GM21786 (cell line): ENCODE measurements at regions not wholly inside any gene's neighbourhood (a gene's known extent, or its start where the extent isn't known, plus 50 kb on each side); places are given as distances from the start of the nearest gene placed in this dataset.
"Not testable (repeated sequence)": the region's sequence is repeated elsewhere in the genome, so short reads cannot be mapped to it uniquely, and the experiment has no call there.

Source experiments
- ATAC-seq: cut with Tn5 transposase; IDR thresholded peaks from one replicate; pipeline ENCODE4 v1.9.1; 2021; ENCODE audit not compliant: unreplicated experiment

DNA sequence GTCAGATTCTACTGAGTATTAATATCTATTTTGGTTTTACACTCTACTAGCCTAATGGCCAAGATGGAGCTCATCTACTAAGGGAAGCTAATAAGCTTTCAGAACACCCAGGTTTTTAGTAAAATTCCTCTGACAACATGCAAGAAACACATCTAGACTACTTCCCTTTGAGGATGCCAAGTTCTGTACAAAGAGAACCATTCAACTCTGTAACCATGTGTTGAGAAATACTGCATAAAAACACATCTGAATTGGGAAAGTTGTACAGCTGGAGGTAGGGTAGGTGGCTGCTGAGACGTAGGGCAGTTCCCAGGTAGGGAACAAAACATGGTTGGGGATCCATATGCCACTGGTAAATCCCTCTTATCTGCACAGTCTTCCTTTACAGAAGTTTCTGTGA lies 66.2 kb downstream of the SC5D start:
- ATAC-seq, result no peak

DNA sequence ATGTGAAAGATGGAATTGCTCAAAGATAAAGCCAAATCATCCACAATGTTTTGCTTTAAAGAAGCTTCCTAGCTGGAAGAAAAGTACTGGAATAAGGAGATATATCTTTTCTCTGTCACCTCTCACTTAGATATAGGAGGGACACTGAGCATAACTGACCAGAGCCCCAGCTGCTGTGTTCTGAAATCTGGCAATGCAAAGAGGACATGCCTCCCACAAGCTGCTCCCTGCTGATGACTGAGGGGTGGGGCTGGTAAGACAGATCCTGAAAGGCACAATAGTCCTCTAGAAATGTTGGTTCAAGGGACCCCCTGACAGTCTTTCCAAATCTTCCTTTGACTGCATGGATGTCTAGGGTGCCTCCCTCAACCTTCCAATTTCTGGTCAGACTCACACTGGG lies 67.0 kb downstream of the SC5D start:
- no peak for ATAC-seq

DNA sequence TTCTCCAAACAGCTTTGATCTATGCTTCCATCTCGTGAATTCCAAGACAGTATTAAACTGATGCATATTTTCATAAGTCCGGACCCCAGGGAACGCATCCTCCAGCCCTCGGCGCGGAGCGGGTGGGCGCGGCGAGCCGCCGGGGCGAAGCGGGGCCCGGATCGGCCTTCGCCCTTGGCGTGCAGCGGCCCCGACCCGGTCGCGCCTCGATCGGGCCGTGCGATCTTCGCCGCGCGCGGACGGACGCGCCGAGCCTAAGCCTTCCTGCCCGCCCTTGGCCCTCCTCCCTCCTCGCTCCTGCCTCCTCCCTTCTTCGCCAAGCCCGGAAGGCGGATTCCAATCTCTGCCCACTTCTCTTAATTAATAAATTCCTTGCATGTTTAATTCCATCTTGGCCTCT lies 70.4 kb downstream of the SC5D start:
- not testable (repeated sequence) for ATAC-seq

DNA sequence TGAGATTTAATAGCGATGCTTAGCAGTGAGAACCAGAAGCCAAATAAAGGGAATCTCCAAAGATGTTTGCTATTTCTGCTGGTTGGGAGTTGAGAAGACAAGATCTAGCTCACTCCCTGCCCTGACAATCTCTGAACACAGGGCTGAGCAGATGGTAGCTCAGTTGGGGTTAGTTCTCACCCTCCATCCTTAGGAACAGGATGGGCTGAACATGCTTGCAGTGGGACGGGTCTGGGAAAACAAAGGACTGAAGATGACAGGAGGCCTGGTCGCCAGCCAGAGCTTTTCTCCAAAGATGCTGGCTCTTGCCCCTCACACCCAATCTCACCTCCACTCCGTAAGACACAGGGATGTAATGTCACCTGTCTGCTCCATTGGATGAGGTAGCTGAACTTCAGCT lies 72.7 kb downstream of the SC5D start:
- no peak for ATAC-seq

DNA sequence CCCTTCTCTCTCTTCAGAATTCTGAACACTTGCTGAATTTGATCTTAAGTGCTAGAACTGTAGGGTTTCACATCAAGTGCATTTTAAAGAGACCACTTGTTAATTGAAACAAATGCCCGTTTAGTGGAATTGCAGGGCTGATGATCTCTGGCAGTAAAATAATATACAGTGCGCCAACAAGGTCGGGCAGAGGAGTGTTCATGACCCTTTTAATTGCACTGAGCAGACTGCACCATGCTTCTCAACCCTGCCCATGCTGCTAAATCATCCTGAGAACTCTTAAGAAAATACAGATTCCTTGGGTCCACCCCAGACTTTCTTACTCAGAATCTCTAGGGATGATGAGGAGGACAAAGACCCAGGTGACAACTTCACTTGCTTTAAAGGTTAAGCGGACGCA lies 73.5 kb downstream of the SC5D start:
- no peak for ATAC-seq

DNA sequence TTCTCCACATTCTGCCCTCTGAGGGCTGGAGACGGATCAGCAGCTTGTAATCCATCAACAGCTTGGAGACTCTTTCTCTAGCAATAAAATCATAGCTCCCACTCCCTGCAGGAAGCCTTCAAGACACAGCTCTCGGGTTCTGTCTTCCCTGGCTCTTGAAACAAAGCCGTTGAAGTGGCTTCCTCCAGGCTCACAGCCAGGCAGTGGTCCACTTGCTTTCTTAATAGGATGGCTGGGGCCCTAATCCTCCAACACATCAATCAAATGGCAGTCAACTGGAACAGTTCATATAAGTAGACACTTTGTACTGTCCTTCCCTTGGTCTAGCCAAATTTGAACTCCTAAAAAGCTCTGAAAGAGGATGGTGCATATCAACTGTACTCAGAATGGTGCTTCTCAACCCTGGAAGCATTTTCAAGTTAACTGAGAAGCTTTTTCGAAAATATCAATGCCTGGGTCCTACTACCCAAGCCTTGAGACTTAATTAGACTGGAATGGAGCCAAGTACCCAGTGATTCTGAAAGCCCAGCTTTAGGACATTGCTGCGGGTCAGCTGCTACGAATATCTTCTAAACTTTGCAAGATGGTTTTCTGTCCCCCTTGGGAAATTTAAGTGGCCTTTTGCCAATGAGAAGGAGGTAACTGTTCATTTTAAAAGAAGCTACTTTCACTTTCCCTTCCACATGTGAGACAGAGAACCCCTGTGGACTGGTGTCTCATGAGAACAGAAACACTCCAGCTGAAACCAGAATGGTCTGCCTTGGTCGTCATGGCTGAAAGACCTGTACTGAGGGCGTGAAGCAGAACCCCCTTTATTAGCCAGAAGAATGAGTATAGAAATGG lies 74.7 kb downstream of the SC5D start:
- ATAC-seq, result peak; percentile 92

DNA sequence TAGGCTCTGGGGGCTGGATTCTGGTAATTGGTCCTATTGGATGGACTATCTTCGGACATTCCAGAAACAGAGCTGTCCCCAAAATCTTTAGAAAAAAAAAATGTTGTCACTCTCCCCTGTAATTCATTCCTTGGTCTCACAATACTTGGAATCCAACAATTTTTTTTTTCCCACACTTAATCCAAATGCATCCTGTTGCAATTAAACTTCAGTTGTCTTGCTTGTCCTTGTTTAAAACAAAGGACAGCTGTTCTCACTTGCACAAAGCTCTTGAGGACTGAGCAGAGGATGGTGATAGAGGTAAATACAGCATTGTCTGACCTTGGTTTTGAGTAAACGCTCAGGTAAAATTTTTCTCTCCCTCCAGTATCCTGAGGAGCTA lies 75.3 kb downstream of the SC5D start:
- no peak for ATAC-seq

DNA sequence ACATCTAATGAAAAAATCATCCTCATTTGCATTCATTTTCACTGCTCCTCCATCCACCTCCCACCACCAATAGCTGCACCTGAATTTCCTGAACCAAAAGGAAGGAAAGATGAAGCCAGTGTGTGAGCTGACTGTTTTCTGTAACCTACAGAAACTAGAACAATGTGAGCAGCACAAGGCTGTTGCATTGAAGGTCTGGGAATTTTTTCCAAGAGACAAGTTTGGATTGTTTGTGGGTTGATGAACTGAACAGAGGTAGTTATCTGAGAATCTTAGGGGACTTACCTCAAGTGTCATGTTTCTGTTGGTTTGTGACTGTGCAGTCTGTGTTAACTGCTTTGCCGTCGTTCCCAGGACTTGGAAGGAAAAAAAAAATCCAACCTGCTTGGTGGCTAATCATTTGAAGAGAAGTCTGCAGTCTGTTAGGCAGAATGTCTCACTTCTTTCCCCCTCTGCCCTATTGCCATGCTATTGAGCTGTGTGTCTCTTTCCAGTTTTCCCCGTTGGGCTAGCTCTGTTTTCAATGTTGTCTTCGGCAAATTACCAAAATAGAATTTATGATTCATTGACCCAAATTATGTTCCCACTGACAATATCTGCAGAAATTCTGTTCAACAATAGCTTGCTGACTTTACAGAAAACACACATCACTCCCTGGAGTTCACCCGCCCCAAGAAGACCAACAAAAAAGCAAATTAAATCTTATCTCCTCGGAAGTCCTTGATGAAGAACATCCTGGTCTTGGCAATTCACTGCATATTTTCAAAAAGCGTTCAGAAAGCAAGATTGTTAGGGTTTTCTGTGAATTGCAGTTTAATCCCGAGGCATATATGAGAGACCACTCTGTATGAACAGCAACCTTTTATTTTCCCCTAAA lies 76.0 kb downstream of the SC5D start:
- no peak for ATAC-seq

DNA sequence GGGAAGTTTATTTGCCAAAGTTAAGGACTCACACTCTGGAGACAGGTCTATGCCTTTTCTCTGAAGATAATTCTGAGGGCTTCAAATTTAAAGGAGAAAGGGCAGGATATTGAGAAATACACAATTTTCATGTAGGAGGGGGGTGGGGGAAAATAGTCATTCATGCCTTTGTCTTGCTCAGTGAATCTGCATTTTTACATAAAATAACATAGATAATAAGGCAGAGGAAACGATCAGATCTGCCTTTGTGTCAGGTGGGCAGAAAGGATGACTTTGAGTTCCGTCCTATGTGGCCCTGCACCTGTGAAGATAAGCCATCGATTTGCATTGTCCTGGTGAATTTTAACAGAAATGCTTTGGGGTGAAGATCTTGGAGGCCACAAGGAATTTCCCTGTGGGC lies 76.8 kb downstream of the SC5D start:
- ATAC-seq, result no peak

DNA sequence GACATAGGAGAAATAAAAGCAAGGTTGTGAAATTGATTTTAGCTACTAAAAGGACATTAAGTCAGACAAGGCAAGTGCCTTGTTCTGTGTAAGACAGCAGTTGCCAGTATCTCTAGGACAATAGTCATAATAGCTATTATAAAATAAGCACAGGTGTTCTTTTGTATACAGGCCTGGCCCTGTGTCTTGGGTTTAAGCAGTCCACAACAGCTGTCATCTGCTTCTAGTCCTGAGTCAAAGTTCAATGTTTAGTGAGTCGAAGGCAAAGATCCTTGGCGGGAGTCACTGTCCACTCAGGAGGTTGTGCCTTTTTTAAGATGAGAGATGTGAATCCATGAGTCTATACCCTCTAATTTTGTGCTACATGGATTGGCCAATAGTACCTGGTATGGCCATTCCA lies 79.5 kb downstream of the SC5D start:
- ATAC-seq, result no peak

DNA sequence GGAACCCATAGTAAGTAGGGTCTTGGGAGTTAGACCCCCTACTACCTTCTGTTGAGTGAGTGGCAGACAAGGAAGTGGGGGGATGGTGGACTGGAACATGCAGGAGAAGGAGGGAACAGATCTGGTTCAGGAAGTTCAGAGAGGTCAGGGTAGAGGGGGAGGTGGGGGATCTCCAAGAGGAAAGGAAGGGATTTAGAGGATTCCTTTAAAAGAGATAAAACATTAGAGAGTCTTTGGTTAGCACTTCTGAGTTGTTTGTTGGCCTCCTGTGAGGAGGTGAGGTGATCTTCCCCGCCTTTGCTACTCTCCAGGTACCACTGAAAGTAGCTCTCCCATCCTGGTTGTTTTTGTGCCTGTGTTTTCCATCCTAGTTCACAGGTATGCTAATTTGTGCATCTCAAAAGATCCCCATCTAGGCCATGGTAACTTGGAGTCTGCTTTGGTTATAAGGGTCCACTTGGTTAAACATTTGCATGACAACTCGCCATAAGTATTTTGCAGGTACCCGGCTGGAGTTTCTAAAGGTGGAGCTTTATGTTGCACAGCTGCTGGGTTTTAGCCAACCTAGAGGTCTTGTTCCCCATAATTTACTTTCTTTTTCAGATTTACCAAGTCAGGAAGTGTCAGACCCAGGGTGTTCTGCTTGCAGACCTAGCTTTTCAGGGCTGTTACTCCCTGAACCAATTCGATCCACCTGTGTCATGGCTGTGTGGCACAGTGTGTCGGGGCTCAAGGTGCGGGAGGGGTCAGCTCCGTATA lies 79.3 kb upstream of the SORL1 start:
- peak; percentile 88 for ATAC-seq

DNA sequence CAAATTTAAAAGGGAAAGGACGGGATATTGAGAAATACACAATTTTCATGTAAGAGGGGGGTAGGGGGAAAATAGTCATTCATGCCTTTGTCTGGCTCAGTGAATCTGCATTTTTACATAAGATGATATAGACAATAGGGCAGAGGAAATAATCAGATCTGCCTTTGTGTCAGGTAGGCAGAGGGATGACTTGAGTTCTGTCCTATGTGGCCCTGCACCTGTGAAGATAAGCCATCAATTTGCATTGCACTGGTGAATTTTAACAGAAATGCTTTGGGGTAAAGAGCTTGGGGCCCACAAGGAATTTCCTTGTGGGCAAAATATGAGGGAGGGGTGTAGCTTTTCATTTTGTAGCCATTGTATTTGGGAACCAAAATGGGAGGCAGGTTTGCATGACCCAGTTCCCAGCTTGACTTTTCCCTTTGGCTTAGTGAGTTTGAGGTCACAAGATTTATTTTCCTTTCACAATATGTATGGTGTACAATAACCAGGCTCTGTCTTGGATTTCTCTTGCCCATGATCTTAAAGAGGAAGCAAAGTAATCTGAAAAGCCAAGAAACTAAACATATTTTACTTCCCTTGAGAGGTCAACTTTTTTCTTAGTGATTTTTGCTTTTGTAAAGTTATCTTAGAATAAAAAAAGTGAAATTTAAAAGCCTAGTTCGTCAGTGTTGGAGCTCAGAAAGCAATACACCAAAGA lies 77.7 kb upstream of the SORL1 start:
- ATAC-seq, result no peak

DNA sequence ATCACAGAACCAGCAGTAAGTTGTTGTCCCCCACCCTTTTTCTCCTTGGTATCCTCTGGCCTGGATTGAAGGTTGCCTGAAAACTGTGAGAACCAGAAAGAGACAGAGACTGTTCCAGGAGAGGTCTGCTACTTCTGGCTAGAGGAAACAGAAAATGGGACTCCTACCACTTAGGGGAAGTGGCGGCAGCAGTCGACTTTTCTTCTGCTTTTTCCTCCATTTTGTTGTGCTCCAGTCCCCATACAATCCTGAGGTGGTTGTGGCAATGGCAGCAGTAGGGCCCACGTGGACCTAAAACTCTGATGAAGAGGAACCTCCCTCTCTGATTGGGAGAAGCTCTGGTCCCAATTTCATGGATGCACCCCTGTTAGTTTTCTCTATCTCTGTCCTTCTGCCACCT lies 76.0 kb upstream of the SORL1 start:
- ATAC-seq, result no peak

DNA sequence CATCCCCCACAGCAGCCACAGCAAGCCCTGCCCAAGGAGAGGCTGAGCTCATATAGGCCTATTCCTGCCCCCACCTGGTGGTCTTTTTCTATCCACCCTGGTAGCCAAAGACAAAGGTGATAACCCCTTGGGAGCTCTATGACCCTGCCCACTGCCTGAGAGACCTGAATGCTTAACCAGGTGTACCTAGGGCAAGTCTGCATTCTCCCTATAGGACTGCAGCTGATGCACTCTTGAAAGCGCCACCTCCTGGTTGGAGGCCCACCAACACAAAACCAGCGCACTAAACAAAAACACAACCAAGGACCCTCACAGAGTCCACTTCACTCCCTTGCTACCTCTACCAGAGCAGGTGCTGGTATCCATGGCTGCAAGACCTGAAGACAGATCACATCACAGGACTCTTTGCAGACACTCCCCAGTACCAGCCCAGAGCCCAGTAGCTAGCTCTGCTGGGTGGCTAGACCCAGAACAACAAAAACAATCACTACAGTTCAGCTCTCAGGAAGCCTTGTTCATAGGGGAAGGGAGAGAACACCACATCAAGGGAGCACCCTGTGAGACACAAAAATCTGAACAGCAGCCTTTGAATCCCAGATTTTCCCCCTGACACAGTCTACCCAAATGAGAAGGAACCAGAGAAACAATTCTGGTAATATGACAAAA lies 72.8 kb upstream of the SORL1 start:
- not testable (repeated sequence) for ATAC-seq

DNA sequence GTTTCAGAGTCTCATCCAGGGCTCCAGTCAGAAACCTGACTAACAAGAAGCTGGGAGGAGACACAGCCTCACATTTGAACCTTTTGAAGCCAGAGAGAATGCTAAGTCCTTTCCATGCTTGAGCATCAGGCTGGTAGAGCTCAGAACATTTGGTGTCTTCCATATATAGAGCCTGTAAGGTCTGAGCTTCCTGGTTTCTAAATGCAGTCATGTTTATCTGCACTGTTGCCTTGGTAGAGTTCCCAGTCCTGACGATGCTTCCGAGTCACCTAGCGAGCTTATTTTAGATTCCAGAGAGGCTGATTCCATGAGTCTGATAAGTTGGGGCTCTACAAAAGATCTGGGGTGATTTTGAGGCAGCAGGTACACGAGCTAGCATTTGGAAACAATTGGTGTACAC lies 68.4 kb upstream of the SORL1 start:
- ATAC-seq, result no peak

DNA sequence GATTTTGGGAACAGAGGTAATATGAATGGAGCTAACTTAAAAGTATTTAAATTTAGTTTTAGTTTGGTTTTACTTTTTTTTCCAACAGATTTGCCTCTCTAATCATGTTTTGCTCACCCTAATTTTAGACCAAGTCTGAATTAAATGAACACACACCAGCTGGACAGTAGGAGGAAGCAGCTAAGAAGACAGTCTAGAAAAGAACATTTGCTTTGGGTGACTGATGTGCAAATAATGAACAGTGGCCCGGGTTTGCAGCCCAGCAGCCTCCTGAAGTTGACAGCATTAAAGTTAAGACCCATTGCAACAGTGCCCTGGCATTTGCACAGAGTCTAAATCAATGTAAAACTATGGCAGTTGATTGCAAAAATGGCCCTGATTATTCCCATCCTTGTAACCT lies 66.4 kb upstream of the SORL1 start:
- no peak for ATAC-seq
